ENCODE measurements at regions not wholly inside any gene's neighbourhood (a gene's known extent, or its start where the extent isn't known, plus 50 kb on each side); places are given as distances from the start of the nearest gene placed in this dataset.

- Histone ChIP-seq H3K4me3 (ENCODE audit: low read depth, low read length) (no peak overlapping the region), H3K27ac (no peak overlapping the region), H3K36me3 (replicated peaks) (no peaks in the 10 kb centered on the region), H3K27me3 (replicated peaks) (no peaks in the 10 kb centered on the region)
- no peak for DNase-seq
- in situ Hi-C loops (cut with HindIII; ENCODE audit: low pct_ligation_motif_present, low sequenced_read_pairs) = no loop called here
- no peak for TF ChIP-seq CTCF (IDR thresholded peaks at IDR 0.05; ENCODE audit: low read depth, low read length, missing control alignments)
Observed at GRCh38 chr2:42856106-42856860, 63.9 kb upstream of the HAAO start.

- TF ChIP-seq CTCF (IDR thresholded peaks at IDR 0.05; ENCODE audit: low read depth, low read length, missing control alignments) = no peak
- Histone ChIP-seq H3K27me3 (replicated peaks) (no peaks in the 10 kb centered on the region), H3K36me3 (replicated peaks) (no peaks in the 10 kb centered on the region), H3K27ac (no peak overlapping the region), H3K4me3 (ENCODE audit: low read depth, low read length) (no peak overlapping the region)
- in situ Hi-C loops (cut with HindIII; ENCODE audit: low pct_ligation_motif_present, low sequenced_read_pairs) = no loop called here
- no peak for DNase-seq
Observed at GRCh38 chr2:42855221-42855970, 63.0 kb upstream of the HAAO start.

- no peak for TF ChIP-seq CTCF (IDR thresholded peaks at IDR 0.05; ENCODE audit: low read depth, low read length, missing control alignments)
- no peaks in the 10 kb centered on the region for H3K36me3 ChIP-seq (replicated peaks)
- DNase-seq = no peak
- in situ Hi-C loops (cut with HindIII; ENCODE audit: low pct_ligation_motif_present, low sequenced_read_pairs) = no loop called here
- no peaks in the 10 kb centered on the region for H3K27me3 ChIP-seq (replicated peaks)
- H3K4me3 ChIP-seq (ENCODE audit: low read depth, low read length) = no peak overlapping the region
- H3K27ac ChIP-seq = no peak overlapping the region
Observed at GRCh38 chr2:42854207-42854818, 61.9 kb upstream of the HAAO start.

- H3K27ac ChIP-seq = no peak overlapping the region
- in situ Hi-C loops (cut with HindIII; ENCODE audit: low pct_ligation_motif_present, low sequenced_read_pairs) = no loop called here
- no peak for DNase-seq
Observed at GRCh38 chr2:42853549-42854206, 61.3 kb upstream of the HAAO start.

GRCh38 chr2:42852798-42853197 lies 60.4 kb upstream of the HAAO start:
- no peaks in the 10 kb centered on the region for H3K36me3 ChIP-seq (replicated peaks)
- DNase-seq = no peak
- H3K27ac ChIP-seq = no peak overlapping the region
- H3K27me3 ChIP-seq (replicated peaks) = no peaks in the 10 kb centered on the region
- no peak for TF ChIP-seq CTCF (IDR thresholded peaks at IDR 0.05; ENCODE audit: low read depth, low read length, missing control alignments)
- in situ Hi-C loops (cut with HindIII; ENCODE audit: low pct_ligation_motif_present, low sequenced_read_pairs) = no loop called here
- H3K4me3 ChIP-seq (ENCODE audit: low read depth, low read length) = no peak overlapping the region

More at GRCh38 chr2:42853549-42854206, 61.3 kb upstream of the HAAO start:
- H3K4me3 ChIP-seq (ENCODE audit: low read depth, low read length) = no peak overlapping the region
- TF ChIP-seq CTCF (IDR thresholded peaks at IDR 0.05; ENCODE audit: low read depth, low read length, missing control alignments) = no peak
- H3K36me3 ChIP-seq (replicated peaks) = no peaks in the 10 kb centered on the region
- no peaks in the 10 kb centered on the region for H3K27me3 ChIP-seq (replicated peaks)
